Stomach (tissue), 8 donors: ENCODE measurements at regions not wholly inside any gene's neighbourhood (a gene's known extent, or its start where the extent isn't known, plus 50 kb on each side); places are given as distances from the start of the nearest gene placed in this dataset.
A peak's percentile ranks its signal among the peaks of the same experiment; 100 is the strongest.

ENCODE experiments used
- DNase-seq, 2 donors: peaks; one replicate each; pipeline versions ENCODE4 v3.0.0 to v3.0.0-alpha.2; 2013 to 2019
- H3K27ac ChIP-seq, 5 donors: fragments of 200-600 bp in 4 of 5; sonication (generic) in 4 of 5; one replicate each; pipeline ENCODE4 v1.5.1; 2013 to 2019; ENCODE audit warnings: mild to moderate bottlenecking in 1 of 5, moderate library complexity in 1 of 5
- H3K27me3 ChIP-seq, 3 donors: fragments of 200-600 bp; sonication (generic); one replicate each; pipeline ENCODE4 v1.5.1; 2017 to 2019; ENCODE audit warnings: mixed run types in 1 of 3
- H3K36me3 ChIP-seq, 4 donors: fragments of 200-600 bp; sonication (generic); 1 replicate in 3 of 4; 2 replicates in 1 of 4; pipeline ENCODE4 v1.5.1; 2016 to 2019
- H3K4me1 ChIP-seq, 4 donors: fragments of 200-600 bp; sonication (generic); one replicate each; pipeline ENCODE4 v1.5.1; 2016 to 2019
- H3K4me3 ChIP-seq, 4 donors: fragments of 200-600 bp; sonication (generic) in 3 of 4; one replicate each; pipeline ENCODE4 v1.5.1; 2016 to 2019; ENCODE audit warnings: mild to moderate bottlenecking in 1 of 4
- H3K9me3 ChIP-seq, 4 donors: fragments of 200-600 bp; sonication (generic); one replicate each; pipeline ENCODE4 v1.5.1; 2016 to 2019
- EP300 ChIP-seq: sonication (generic); formaldehyde crosslinking; IDR thresholded peaks from one replicate; pipeline ENCODE4 v1.6.1; 2017; ENCODE audit warnings: antibody characterized with exemption
- POLR2A ChIP-seq, 4 donors: fragments of 450-650 bp; IDR thresholded peaks; one replicate each; pipeline ENCODE4 v1.6.1; 2016; ENCODE audit warnings: antibody characterized with exemption in 4 of 4, control low read depth in 2 of 4, mild to moderate bottlenecking in 1 of 4, moderate library complexity in 1 of 4
- POLR2AphosphoS5 ChIP-seq, 3 donors: sonication (generic); formaldehyde crosslinking; IDR thresholded peaks; one replicate each; pipeline ENCODE4 v1.6.1; 2016; ENCODE audit warnings: antibody characterized with exemption in 3 of 3
- WGBS, 5 donors: extraction: QIAGEN DNeasy Blood & Tissue Kit in 3 of 5; methylation state at CpG; one replicate each; pipeline versions ENCODE4 v1.1.5 to v1.1.7; 2013 to 2018; 5-methylcytosine and 5-hydroxymethylcytosine counted together
- intact Hi-C: fragments of 100-400 bp; cut with DNase I; formaldehyde crosslinking; loops from one replicate; pipeline ENCODE4 v1.15.1; 2023; ENCODE audit warnings: low total_unique reads
- TF ChIP-seq, protein P1 (sequence below), 7 experiments: fragments of 450-650 bp in 4 of 7; fragments of 200-600 bp in 3 of 7; sonication (generic) in 3 of 7; IDR thresholded peaks; one replicate each; pipeline ENCODE4 v1.5.1; 2016 to 2019; ENCODE audit warnings: antibody characterized with exemption in 7 of 7, control low read depth in 2 of 7, mild to moderate bottlenecking in 1 of 7
- donor health status: healthy with polysubstance abuse.
- donor health status: Bipolar disorder and iron deficiency.
- donor health status: healthy.

DNA sequence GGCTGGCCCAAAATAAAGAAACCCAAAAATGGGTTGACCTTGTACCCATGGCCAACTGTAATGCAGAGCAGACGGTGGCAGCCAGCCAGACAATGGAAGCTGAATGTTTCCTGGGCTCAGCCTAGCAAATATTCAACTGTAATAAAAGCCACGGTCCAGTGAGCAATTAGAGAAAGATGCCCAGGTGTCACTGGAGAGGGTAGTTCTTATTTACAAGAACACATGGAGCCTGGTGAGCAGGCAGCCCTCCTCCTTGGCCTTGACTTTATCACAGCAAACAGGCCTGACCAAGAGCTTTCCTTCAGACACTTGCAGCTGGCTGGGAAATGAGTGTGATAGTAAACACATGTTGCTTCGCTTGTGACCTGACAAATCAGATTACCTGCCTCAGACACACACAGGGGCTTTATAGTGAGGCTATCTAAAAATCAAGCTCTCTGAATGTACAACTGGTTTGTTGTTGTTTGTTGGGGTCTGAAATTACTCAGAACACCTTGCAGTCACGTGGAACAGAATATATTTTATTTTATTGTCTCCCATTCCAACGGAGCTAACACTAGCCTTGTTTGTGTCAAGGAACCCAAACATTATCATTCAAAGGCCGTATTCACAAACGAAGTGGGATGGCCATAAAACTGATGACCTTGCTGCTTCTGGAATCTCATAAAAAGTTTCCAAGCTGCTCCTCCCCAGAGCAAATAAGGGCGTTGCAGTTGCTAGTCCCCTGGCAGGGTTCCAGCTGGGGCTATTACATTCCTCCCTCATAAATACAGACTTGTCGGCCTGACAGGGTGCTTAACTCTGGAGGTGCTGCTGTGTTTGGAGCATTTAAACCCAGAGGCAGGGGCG, 161.1 kb downstream of the BBOX1 start:
- H3K9me3 ChIP-seq = no peaks in the 10 kb centered on the region
- H3K4me1 ChIP-seq = peaks cover 12 to 33% (median 18%) of the 10 kb centered on the region in 4 donors
- no peak overlapping the region for H3K4me3 ChIP-seq
- intact Hi-C loops = no loop called here
- no peaks in the 10 kb centered on the region for H3K27me3 ChIP-seq
- DNase-seq = peak; percentile 93 to 96
- peak in 1 of 3 donors; percentile 52 for TF ChIP-seq POLR2AphosphoS5 (IDR thresholded peaks at IDR 0.05)
- no peak for TF ChIP-seq POLR2A (IDR thresholded peaks at IDR 0.05)
- TF ChIP-seq EP300 = no peak
- TF ChIP-seq, protein P1, sequence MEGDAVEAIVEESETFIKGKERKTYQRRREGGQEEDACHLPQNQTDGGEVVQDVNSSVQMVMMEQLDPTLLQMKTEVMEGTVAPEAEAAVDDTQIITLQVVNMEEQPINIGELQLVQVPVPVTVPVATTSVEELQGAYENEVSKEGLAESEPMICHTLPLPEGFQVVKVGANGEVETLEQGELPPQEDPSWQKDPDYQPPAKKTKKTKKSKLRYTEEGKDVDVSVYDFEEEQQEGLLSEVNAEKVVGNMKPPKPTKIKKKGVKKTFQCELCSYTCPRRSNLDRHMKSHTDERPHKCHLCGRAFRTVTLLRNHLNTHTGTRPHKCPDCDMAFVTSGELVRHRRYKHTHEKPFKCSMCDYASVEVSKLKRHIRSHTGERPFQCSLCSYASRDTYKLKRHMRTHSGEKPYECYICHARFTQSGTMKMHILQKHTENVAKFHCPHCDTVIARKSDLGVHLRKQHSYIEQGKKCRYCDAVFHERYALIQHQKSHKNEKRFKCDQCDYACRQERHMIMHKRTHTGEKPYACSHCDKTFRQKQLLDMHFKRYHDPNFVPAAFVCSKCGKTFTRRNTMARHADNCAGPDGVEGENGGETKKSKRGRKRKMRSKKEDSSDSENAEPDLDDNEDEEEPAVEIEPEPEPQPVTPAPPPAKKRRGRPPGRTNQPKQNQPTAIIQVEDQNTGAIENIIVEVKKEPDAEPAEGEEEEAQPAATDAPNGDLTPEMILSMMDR (IDR thresholded peaks at IDR 0.05) = no peak
- H3K36me3 ChIP-seq = no peaks in the 10 kb centered on the region
- 18 to 28% (median 19%) methylated on average over 10 of the region's 10 CpGs for WGBS, 5 donors
- H3K27ac ChIP-seq = peak overlapping the region; percentile 17 to 69 (median 66)

- intact Hi-C loops = no loop called here
- WGBS, 5 donors = 90 to 97% (median 93%) methylated on average over 1 of the region's 1 CpG
- Histone ChIP-seq H3K9me3 (no peaks in the 10 kb centered on the region), H3K4me1 (peaks cover 12 to 31% (median 18%) of the 10 kb centered on the region in 4 donors), H3K4me3 (no peak overlapping the region), H3K27ac (peak overlapping the region; percentile 17 to 69 (median 66)), H3K27me3 (no peaks in the 10 kb centered on the region), H3K36me3 (no peaks in the 10 kb centered on the region)
- TF ChIP-seq POLR2A (IDR thresholded peaks at IDR 0.05) (no peak), EP300 (no peak), POLR2AphosphoS5 (IDR thresholded peaks at IDR 0.05) (no peak)
- TF ChIP-seq, protein P1 (IDR thresholded peaks at IDR 0.05) = no peak
- no peak for DNase-seq
Measured at GRCh38 chr11:27200779-27201453, 160.3 kb downstream of the BBOX1 start.

DNA sequence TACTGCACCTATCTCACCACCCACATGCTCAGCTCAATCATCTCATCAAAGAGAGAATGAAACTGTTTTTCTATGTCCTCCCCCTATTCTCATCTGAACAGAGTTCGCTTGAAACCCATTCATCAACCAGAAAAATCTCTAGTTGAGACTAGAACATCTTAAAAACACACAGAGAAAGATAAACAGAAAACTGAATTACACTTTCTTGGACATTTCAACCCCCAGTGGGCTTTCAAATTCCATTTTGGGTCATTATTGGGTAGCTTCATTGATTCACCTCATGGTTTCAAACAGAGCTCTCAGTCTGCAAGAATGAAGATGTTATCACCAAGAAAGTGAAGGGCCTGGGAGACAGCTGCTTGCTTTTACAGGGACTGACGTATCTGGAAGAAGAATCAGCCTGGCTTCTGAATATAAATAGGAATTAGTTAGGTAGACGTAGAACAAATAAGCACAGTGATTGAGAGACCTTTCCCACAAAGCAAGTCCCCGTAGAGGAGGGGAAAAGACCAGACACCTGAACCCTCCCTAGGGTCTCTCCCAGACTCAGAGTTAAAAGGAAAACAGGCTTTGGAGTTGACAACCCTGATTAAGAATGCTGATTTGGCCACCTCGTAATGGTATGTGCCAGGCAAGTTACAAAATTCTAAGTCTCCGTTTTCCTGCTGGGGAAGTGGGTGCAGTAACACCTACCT, 155.7 kb downstream of the BBOX1 start:
- Histone ChIP-seq H3K36me3 (no peaks in the 10 kb centered on the region), H3K4me1 (peaks cover 2 to 7% (median 3%) of the 10 kb centered on the region in 4 donors), H3K9me3 (no peaks in the 10 kb centered on the region), H3K27me3 (no peaks in the 10 kb centered on the region), H3K4me3 (no peak overlapping the region), H3K27ac (no peak overlapping the region)
- no peak for DNase-seq
- TF ChIP-seq EP300 = no peak
- TF ChIP-seq POLR2AphosphoS5 (IDR thresholded peaks at IDR 0.05) = no peak
- TF ChIP-seq, protein P1 (IDR thresholded peaks at IDR 0.05) = no peak
- TF ChIP-seq POLR2A (IDR thresholded peaks at IDR 0.05) = no peak
- intact Hi-C loops = no loop called here
- 69 to 80% (median 74%) methylated on average over 6 of the region's 6 CpGs for WGBS, 5 donors

DNA sequence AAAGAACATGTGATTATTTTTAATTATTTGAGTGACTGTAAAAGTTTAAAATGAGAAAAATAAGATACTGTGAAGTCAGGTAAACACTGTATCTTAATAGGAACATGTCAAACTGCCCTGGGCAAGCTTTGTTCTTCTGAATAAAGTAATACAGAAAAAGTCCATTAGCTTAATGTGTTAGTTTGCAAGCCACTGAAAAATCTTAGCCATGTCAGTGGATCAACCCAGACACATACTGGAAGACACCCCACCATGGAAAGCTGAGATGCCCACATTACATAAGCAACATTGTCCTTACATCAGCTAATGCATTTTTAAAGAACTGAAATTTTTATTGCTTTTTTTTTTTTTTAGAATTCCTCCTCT, 155.2 kb downstream of the BBOX1 start:
- intact Hi-C loops = no loop called here
- no peaks in the 10 kb centered on the region for H3K27me3 ChIP-seq

More for the DNA sequence above, 155.2 kb downstream of the BBOX1 start:
- peaks cover 0 to 1% (median 0%) of the 10 kb centered on the region in 4 donors for H3K4me1 ChIP-seq
- H3K4me3 ChIP-seq = no peak overlapping the region
- TF ChIP-seq EP300 (no peak), POLR2AphosphoS5 (IDR thresholded peaks at IDR 0.05) (no peak), POLR2A (IDR thresholded peaks at IDR 0.05) (no peak)
- TF ChIP-seq, protein P1 (IDR thresholded peaks at IDR 0.05) = no peak
- no peak for DNase-seq
- no peak overlapping the region for H3K27ac ChIP-seq
- H3K36me3 ChIP-seq = no peaks in the 10 kb centered on the region
- H3K9me3 ChIP-seq = no peaks in the 10 kb centered on the region
